ENCODE measurements at regions not wholly inside any gene's neighbourhood (a gene's known extent, or its start where the extent isn't known, plus 50 kb on each side); places are given as distances from the start of the nearest gene placed in this dataset.
"Not testable (repeated sequence)": the region's sequence is repeated elsewhere in the genome, so short reads cannot be mapped to it uniquely, and the experiment has no call there.

DNA sequence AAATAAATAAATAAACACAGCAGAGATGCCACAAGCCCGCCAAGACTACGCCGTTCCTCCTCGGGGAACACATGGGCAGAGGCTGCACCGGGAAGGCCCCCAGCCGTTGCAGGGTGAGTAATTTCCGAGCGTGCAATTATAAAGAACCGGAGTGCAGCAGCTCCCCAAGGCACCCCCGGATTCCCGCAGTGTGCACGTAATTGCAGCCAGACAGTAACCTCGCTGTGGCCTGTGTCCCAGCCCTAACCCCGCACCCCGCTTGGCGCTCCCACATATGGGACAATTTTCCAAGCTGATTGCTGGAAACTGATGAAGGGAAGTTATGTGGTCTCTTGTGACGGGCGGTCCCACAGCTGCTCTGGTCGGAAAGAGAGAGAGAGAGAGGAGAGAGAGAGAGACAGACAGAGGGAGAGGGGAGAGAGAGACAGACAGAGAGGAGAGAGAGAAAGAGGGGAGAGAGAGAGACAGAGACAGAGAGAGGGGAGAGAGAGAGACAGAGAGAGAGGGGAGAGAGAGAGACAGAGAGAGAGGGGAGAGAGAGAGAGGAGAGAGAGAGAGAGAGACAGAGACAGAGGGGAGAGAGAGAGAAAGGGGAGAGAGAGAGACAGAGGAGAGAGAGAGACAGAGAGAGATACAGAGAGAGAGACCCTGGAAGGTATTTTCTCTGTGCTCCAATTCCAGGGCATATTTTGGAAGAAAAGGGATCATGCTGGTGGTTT, 275.4 kb downstream of the SHOX start:
- TF ChIP-seq, protein P1, sequence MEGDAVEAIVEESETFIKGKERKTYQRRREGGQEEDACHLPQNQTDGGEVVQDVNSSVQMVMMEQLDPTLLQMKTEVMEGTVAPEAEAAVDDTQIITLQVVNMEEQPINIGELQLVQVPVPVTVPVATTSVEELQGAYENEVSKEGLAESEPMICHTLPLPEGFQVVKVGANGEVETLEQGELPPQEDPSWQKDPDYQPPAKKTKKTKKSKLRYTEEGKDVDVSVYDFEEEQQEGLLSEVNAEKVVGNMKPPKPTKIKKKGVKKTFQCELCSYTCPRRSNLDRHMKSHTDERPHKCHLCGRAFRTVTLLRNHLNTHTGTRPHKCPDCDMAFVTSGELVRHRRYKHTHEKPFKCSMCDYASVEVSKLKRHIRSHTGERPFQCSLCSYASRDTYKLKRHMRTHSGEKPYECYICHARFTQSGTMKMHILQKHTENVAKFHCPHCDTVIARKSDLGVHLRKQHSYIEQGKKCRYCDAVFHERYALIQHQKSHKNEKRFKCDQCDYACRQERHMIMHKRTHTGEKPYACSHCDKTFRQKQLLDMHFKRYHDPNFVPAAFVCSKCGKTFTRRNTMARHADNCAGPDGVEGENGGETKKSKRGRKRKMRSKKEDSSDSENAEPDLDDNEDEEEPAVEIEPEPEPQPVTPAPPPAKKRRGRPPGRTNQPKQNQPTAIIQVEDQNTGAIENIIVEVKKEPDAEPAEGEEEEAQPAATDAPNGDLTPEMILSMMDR (IDR thresholded peaks at IDR 0.05) = no peak
- Histone ChIP-seq H3K27ac (no peak overlapping the region), H3K4me3 (no peak overlapping the region)
- no peak for DNase-seq (ENCODE audit: low spot score)

DNA sequence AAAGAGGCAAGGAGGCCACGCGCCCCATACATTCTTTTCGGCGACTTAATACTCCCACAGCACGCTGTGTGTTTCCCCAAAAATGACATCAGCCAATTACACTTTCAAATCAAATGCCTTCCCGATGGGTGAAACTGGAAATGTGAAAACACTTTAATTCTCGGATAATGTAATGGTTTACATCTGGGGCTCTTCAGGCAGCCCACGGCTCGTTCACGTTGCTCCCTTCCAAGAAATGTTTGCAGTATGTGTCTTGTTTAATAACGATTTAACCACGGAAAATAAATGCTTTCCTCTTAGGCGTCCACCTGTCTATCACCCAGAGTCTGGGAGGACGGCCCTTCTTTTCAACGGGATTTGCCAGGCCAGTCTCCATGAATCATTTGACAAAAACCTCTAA, 272.5 kb downstream of the SHOX start:
- Histone ChIP-seq H3K4me3 (no peak overlapping the region), H3K27ac (no peak overlapping the region)
- TF ChIP-seq, protein P1 (IDR thresholded peaks at IDR 0.05) = no peak
- no peak for DNase-seq (ENCODE audit: low spot score)

DNA sequence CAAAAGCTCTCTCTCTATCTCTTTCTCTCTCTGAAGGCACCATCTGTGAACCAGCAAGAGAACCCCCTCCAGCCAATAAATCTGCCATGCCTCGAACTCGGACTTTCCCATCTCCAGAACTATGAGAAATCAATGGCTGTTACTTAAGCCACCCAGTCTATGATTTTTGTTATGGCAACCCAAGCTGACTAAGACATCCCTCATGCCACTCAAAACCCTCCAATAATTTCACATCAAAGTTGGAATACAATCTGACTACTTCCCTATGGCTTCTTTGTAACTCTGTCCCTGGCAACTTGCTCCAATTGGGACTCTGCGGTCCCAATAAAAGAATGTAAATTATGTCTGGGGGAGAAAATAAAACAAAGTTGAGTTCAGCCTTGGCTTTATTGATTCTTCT, 265.7 kb downstream of the SHOX start:
- Histone ChIP-seq H3K4me3 (no peak overlapping the region), H3K27ac (no peak overlapping the region)
- no peak for DNase-seq (ENCODE audit: low spot score)
- TF ChIP-seq, protein P1 (IDR thresholded peaks at IDR 0.05) = no peak

DNA sequence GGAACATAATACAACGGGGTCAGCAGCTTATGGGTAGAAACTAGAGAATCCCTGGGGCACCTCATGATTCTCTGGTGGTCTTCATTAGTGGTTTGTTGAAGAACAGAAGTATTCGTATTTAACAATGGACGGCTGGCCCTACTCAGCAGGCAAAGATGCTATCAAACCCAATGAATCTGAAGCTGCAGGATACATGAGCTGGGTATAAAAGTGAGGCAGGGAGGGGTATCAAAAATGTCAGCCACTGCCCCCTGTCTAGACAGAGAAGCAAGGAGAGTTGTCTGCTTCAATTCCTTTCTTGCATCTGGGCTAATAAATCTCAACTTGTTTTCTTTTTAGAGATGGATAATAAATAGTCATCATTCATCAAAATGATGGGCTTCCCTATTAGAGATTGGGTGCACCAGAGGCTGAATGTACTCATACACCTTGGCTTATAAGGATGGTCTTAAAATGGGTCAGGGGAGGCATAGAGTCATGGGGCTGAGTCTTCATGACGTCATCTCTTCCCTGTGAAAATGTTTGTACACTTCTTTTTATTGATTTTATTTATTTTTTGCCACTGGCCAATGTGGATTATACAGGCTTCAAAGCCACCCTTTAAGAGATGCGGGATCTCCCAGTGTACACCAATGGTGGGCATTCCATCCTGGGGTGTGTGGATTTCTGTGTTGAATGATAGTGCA, 259.5 kb downstream of the SHOX start:
- DNase-seq (ENCODE audit: low spot score) = no peak
- Histone ChIP-seq H3K27ac (no peak overlapping the region), H3K4me3 (no peak overlapping the region)
- TF ChIP-seq, protein P1 (IDR thresholded peaks at IDR 0.05) = no peak

DNA sequence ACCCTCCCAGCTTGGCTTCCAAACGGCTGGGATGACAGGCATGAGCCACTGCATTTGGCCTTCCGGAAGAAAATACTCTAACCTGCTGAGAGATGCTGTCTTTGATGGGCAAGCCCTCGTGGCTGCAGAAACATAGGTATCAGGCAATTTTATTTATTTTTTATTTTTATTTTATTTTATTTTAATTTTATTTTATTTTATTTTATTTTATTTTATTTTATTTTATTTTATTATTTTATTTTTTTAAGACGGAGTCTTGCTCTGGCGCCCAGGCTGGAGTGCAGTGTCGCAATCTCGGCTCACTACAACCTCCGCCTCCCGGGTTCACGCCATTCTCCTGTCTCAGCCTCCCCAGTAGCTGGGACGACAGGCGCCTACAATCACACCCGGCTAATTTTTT, 257.1 kb downstream of the SHOX start:
- not testable (repeated sequence) for H3K27ac ChIP-seq; DNase-seq (ENCODE audit: low spot score); H3K4me3 ChIP-seq

DNA sequence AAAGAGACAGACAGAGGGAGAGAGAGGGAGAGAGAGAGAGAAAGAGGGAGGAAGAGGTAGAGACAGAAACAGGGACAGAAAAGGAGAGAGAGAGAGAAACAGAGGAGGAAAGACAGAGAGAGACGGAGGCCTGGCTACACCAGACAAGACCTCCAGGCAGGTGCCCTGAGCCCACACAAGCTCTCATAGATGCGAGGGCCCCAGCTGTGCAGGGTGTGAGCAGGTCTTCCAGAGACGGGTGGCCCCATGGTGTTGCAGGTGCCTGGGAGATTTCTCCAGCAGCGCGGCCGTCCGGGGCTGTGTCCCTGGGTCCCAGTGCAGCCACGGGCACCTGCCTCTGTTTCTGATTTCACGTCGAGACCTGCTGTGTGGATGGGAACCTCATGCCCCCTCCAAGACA, 253.0 kb downstream of the SHOX start:
- TF ChIP-seq, protein P1 (IDR thresholded peaks at IDR 0.05) = no peak
- DNase-seq (ENCODE audit: low spot score) = no peak

DNA sequence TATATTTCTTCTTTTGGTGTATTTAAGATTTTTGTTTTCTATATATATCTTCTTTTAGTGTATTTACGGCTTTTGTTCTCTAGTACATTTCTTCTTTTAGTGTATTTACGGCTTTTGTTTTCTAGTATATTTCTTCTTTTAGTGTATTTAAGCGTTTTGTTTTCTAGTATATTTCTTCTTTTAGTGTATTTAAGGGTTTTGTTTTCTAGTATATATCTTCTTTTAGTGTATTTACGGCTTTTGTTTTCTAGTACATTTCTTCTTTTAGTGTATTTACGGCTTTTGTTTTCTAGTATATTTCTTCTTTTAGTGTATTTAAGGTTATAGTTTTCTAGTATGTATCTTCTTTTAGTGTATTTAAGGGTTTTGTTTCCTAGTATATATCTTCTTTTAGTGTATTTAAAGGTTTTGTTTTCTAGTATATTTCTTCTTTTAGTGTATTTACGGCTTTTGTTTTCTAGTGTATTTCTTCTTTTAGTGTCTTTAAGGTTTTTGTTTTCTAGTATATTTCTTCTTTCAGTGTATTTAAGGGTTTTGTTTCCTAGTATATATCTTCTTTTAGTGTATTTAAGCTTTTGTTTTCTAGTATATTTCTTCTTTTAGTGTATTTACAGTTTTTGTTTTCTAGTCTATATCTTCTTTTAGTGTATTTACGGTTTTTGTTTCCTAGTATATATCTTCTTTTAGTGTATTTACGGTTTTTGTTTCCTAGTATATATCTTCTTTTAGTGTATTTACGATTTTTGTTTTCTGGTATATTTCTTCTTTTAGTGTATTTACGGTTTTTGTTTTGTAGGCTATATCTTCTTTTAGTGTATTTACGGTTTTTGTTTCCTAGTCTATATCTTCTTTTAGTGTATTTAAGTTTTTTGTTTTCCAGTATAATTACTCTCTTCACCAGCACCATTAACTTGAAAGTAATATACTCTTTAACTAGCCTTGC, 249.4 kb downstream of the SHOX start:
- not testable (repeated sequence) for H3K27ac ChIP-seq; DNase-seq (ENCODE audit: low spot score); H3K4me3 ChIP-seq

More for the DNA sequence above, 253.0 kb downstream of the SHOX start:
- H3K4me3 ChIP-seq = no peak overlapping the region
- no peak overlapping the region for H3K27ac ChIP-seq

Data from coronary artery (tissue), 2 donors.